ENCODE measurements at regions not wholly inside any gene's neighbourhood (a gene's known extent, or its start where the extent isn't known, plus 50 kb on each side); places are given as distances from the start of the nearest gene placed in this dataset.

GRCh38 chr7:156274557-156274956 is 366.0 kb upstream of the RNF32 start:
- TF ChIP-seq, protein P1, sequence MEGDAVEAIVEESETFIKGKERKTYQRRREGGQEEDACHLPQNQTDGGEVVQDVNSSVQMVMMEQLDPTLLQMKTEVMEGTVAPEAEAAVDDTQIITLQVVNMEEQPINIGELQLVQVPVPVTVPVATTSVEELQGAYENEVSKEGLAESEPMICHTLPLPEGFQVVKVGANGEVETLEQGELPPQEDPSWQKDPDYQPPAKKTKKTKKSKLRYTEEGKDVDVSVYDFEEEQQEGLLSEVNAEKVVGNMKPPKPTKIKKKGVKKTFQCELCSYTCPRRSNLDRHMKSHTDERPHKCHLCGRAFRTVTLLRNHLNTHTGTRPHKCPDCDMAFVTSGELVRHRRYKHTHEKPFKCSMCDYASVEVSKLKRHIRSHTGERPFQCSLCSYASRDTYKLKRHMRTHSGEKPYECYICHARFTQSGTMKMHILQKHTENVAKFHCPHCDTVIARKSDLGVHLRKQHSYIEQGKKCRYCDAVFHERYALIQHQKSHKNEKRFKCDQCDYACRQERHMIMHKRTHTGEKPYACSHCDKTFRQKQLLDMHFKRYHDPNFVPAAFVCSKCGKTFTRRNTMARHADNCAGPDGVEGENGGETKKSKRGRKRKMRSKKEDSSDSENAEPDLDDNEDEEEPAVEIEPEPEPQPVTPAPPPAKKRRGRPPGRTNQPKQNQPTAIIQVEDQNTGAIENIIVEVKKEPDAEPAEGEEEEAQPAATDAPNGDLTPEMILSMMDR (IDR thresholded peaks at IDR 0.05) = no peak
- no peak for TF ChIP-seq EZH2 (IDR thresholded peaks at IDR 0.05; ENCODE audit: borderline replicate concordance, insufficient read depth, low read depth, low read length, poor library complexity, severe bottlenecking)

All from B cell (primary cell).